HCT116 (cell line): ENCODE measurements at regions not wholly inside any gene's neighbourhood (a gene's known extent, or its start where the extent isn't known, plus 50 kb on each side); places are given as distances from the start of the nearest gene placed in this dataset.

Source experiments
- EGR1 ChIP-seq: IDR thresholded peaks from 2 replicates; pipeline ENCODE4 v1.6.1; 2012; ENCODE audit warnings: low read depth
- JUND ChIP-seq: IDR thresholded peaks from 2 replicates; pipeline ENCODE4 v1.6.1; 2012
- ZBTB33 ChIP-seq: IDR thresholded peaks from 2 replicates; pipeline ENCODE4 v1.6.1; 2011; ENCODE audit warnings: mild to moderate bottlenecking, low read length, moderate library complexity; ENCODE audit not compliant: insufficient replicate concordance; ENCODE audit errors: extremely low read depth
- ZNF274 ChIP-seq: fragments of 200-500 bp; sonication (Bioruptor generic); IDR thresholded peaks from 2 replicates; pipeline ENCODE4 v1.6.1; 2014; ENCODE audit warnings: mild to moderate bottlenecking, low read depth, low read length, inconsistent platforms

- no peak for TF ChIP-seq ZNF274
- no peak for TF ChIP-seq ZBTB33
- no peak for TF ChIP-seq EGR1
- no peak for TF ChIP-seq JUND
These were observed 1899.5 kb downstream of the MAT2B start for GRCh38 chr5:165404917-165405316.
